ENCODE measurements at regions not wholly inside any gene's neighbourhood (a gene's known extent, or its start where the extent isn't known, plus 50 kb on each side); places are given as distances from the start of the nearest gene placed in this dataset.

DNA sequence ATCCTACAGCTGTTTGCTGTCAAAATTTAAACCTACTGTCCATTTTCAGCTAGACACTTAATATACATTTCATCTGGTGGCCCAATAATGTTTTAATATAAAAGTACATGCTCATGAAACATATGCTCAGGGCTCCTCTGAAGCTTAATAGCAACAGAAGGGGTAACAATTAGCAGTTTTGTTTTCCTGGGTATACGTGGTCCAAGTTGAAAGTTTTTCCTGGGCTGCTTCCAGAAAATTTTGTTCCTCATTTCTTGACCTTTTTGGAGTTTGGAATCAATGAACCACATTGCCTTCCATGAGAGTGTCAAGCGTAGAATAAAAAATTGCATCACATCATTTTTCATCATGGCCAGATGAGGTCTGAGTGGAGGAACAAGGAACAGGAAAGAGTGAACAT is 537.3 kb upstream of the MGMT start:
- Histone ChIP-seq H3K4me1 (peaks cover 28% of the 10 kb centered on the region), H3K9me3 (no peaks in the 10 kb centered on the region), H3K4me3 (no peak overlapping the region), H3K27ac (no peak overlapping the region), H3K27me3 (no peaks in the 10 kb centered on the region), H3K36me3 (no peaks in the 10 kb centered on the region)
- no peak for DNase-seq (ENCODE audit: extremely low spot score in 2 of 2)
- intact Hi-C loops (cut with DNase I) = no loop called here
- TF ChIP-seq POLR2AphosphoS5 (IDR thresholded peaks at IDR 0.05; ENCODE audit: insufficient read depth in 1 of 2, low read depth in 1 of 2) (no peak), POLR2A (IDR thresholded peaks at IDR 0.05) (no peak), CTCF (IDR thresholded peaks at IDR 0.05) (no peak)

DNA sequence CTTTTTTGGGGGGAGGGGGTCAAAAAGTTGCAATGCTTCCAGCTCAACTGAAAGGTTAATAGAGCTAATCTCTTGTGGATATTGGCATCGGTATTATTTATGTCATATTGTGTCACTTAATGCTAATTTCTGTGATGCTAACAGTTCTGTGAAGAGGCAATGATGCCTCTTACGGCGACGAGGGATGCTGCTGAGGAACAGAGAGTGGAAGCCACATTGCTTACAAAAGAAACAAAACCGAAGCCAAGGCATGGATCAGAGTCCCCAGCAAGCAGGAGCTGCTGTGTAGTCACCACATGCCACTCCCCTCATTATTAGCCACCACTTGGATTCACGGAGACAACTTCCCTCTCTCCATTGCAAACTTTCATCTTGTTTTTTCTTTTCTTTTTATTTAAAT is 536.5 kb upstream of the MGMT start:
- Histone ChIP-seq H3K4me1 (peaks cover 28% of the 10 kb centered on the region), H3K27me3 (no peaks in the 10 kb centered on the region), H3K27ac (no peak overlapping the region), H3K9me3 (no peaks in the 10 kb centered on the region), H3K36me3 (no peaks in the 10 kb centered on the region), H3K4me3 (no peak overlapping the region)
- no peak for DNase-seq (ENCODE audit: extremely low spot score in 2 of 2)
- TF ChIP-seq POLR2A (IDR thresholded peaks at IDR 0.05) (no peak), POLR2AphosphoS5 (IDR thresholded peaks at IDR 0.05; ENCODE audit: insufficient read depth in 1 of 2, low read depth in 1 of 2) (no peak), CTCF (IDR thresholded peaks at IDR 0.05) (no peak)
- intact Hi-C loops (cut with DNase I) = no loop called here

- Histone ChIP-seq H3K27me3 (no peaks in the 10 kb centered on the region), H3K9me3 (no peaks in the 10 kb centered on the region), H3K27ac (no peak overlapping the region), H3K4me1 (peaks cover 25% of the 10 kb centered on the region), H3K36me3 (no peaks in the 10 kb centered on the region), H3K4me3 (no peak overlapping the region)
- intact Hi-C loops (cut with DNase I) = no loop called here
- no peak for TF ChIP-seq CTCF (IDR thresholded peaks at IDR 0.05)
- TF ChIP-seq POLR2AphosphoS5 (IDR thresholded peaks at IDR 0.05; ENCODE audit: insufficient read depth in 1 of 2, low read depth in 1 of 2) = no peak
- TF ChIP-seq POLR2A (IDR thresholded peaks at IDR 0.05) = no peak
- no peak for DNase-seq (ENCODE audit: extremely low spot score in 2 of 2)
Measured at GRCh38 chr10:128932071-128932820, 534.8 kb upstream of the MGMT start.

DNA sequence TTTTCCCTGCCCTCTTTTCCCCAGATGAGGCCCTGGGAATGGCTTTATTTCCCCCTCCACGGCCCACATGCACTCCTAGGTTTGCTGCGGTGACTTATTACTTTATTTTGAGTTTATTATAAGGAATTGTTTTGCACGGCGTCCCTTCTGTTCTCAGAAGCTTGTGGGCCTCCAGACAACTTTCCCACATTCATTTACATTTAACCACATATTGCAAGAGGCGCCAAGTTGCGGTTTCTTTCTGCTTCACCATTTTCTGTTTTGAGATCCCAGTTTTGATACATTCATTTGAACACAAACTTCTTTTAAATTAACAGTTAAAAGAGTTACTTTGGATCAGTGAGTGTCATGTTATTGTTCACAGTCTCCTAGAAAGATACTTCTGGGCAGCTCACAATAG is 532.5 kb upstream of the MGMT start:
- TF ChIP-seq POLR2A (IDR thresholded peaks at IDR 0.05) (no peak), POLR2AphosphoS5 (IDR thresholded peaks at IDR 0.05; ENCODE audit: insufficient read depth in 1 of 2, low read depth in 1 of 2) (no peak), CTCF (IDR thresholded peaks at IDR 0.05) (no peak)
- Histone ChIP-seq H3K4me1 (peaks cover 2% of the 10 kb centered on the region), H3K36me3 (no peaks in the 10 kb centered on the region), H3K27ac (no peak overlapping the region), H3K27me3 (no peaks in the 10 kb centered on the region), H3K9me3 (no peaks in the 10 kb centered on the region), H3K4me3 (no peak overlapping the region)
- DNase-seq (ENCODE audit: extremely low spot score in 2 of 2) = no peak
- intact Hi-C loops (cut with DNase I) = no loop called here

GRCh38 chr10:128936392-128936791 is 530.6 kb upstream of the MGMT start:
- Histone ChIP-seq H3K4me3 (no peak overlapping the region), H3K27ac (no peak overlapping the region), H3K36me3 (no peaks in the 10 kb centered on the region), H3K9me3 (no peaks in the 10 kb centered on the region), H3K4me1 (no peaks in the 10 kb centered on the region), H3K27me3 (no peaks in the 10 kb centered on the region)
- TF ChIP-seq CTCF (IDR thresholded peaks at IDR 0.05) (no peak), POLR2AphosphoS5 (IDR thresholded peaks at IDR 0.05; ENCODE audit: insufficient read depth in 1 of 2, low read depth in 1 of 2) (no peak), POLR2A (IDR thresholded peaks at IDR 0.05) (no peak)
- no peak for DNase-seq (ENCODE audit: extremely low spot score in 2 of 2)
- intact Hi-C loops (cut with DNase I) = no loop called here
